Activated naive CD4-positive, alpha-beta T cell treated with anti-CD3 and anti-CD28 coated beads, Interleukin-2, amount 50 U/mL, for 72 hours (primary cell): ENCODE measurements at regions not wholly inside any gene's neighbourhood (a gene's known extent, or its start where the extent isn't known, plus 50 kb on each side); places are given as distances from the start of the nearest gene placed in this dataset.

Experiments
- ATAC-seq, 2 donors: fragments of 150-1000 bp; cut with Tn5 transposase; 2 replicates each; pipeline ENCODE4 v1.10.0; 2021; ENCODE audit warnings: mild to moderate bottlenecking in 2 of 2, moderate library complexity in 2 of 2
- DNase-seq, 2 donors: peaks; one replicate each; pipeline ENCODE4 v3.0.0; 2021 to 2022; ENCODE audit warnings: low spot score in 2 of 2
- H3K27ac Mint-ChIP-seq, 2 donors: one replicate each; pipeline ENCODE4 v1.8.0; 2022; ENCODE audit warnings: mild to moderate bottlenecking in 2 of 2, mixed read lengths in 2 of 2
- H3K36me3 Mint-ChIP-seq, 2 donors: one replicate each; pipeline ENCODE4 v1.8.0; 2022; ENCODE audit warnings: mixed read lengths in 2 of 2
- H3K9me3 Mint-ChIP-seq, 2 donors: one replicate each; pipeline ENCODE4 v1.8.0; 2022; ENCODE audit warnings: mixed read lengths in 2 of 2

GRCh38 chrX:138294951-138295350 is 416.6 kb downstream of the FGF13 start:
- Mint-ChIP-seq H3K9me3 (no peaks in the 10 kb centered on the region), H3K27ac (no peak overlapping the region), H3K36me3 (no peaks in the 10 kb centered on the region)
- no peak for DNase-seq
- ATAC-seq: no peak

- no peak for ATAC-seq
These were observed 413.2 kb downstream of the FGF13 start for GRCh38 chrX:138298268-138298667.

GRCh38 chrX:138345801-138346200 is 365.7 kb downstream of the FGF13 start:
- peak in 1 of 2 donors; percentile 94 for ATAC-seq
- H3K9me3 Mint-ChIP-seq: no peaks in the 10 kb centered on the region
- H3K27ac Mint-ChIP-seq: no peak overlapping the region
- H3K36me3 Mint-ChIP-seq: no peaks in the 10 kb centered on the region
- no peak for DNase-seq

More at GRCh38 chrX:138298268-138298667, 413.2 kb downstream of the FGF13 start:
- Mint-ChIP-seq H3K36me3 (no peaks in the 10 kb centered on the region), H3K27ac (no peak overlapping the region), H3K9me3 (no peaks in the 10 kb centered on the region)
- DNase-seq: no peak

- Mint-ChIP-seq H3K27ac (no peak overlapping the region), H3K36me3 (no peaks in the 10 kb centered on the region), H3K9me3 (peaks cover 4% of the 10 kb centered on the region in 2 donors)
- ATAC-seq (no peak), DNase-seq (no peak)
These were observed 362.2 kb downstream of the FGF13 start for GRCh38 chrX:138349351-138349750.

GRCh38 chrX:138378876-138379275 is 332.6 kb downstream of the FGF13 start:
- Mint-ChIP-seq H3K27ac (no peak overlapping the region), H3K36me3 (no peaks in the 10 kb centered on the region), H3K9me3 (peaks cover 3 to 8% of the 10 kb centered on the region in 2 donors)
- ATAC-seq: no peak
- no peak for DNase-seq

GRCh38 chrX:138408101-138408500 is 303.4 kb downstream of the FGF13 start:
- no peaks in the 10 kb centered on the region for H3K36me3 Mint-ChIP-seq
- H3K9me3 Mint-ChIP-seq: no peaks in the 10 kb centered on the region
- no peak for ATAC-seq
- DNase-seq: no peak
- no peak overlapping the region for H3K27ac Mint-ChIP-seq

- DNase-seq: no peak
- H3K27ac Mint-ChIP-seq: no peak overlapping the region
- no peaks in the 10 kb centered on the region for H3K9me3 Mint-ChIP-seq
- H3K36me3 Mint-ChIP-seq: no peaks in the 10 kb centered on the region
- no peak for ATAC-seq
These were observed 300.5 kb downstream of the FGF13 start for GRCh38 chrX:138411048-138411447.
